Stimulated activated CD4-positive, alpha-beta T cell treated with anti-CD3 and anti-CD28 coated beads, Interleukin-15, amount 100 ng/mL, for 24 hours (primary cell): ENCODE measurements at regions not wholly inside any gene's neighbourhood (a gene's known extent, or its start where the extent isn't known, plus 50 kb on each side); places are given as distances from the start of the nearest gene placed in this dataset.

Experiments used
- DNase-seq: peaks from one replicate; pipeline ENCODE4 v3.0.0-alpha.2; 2020

DNA sequence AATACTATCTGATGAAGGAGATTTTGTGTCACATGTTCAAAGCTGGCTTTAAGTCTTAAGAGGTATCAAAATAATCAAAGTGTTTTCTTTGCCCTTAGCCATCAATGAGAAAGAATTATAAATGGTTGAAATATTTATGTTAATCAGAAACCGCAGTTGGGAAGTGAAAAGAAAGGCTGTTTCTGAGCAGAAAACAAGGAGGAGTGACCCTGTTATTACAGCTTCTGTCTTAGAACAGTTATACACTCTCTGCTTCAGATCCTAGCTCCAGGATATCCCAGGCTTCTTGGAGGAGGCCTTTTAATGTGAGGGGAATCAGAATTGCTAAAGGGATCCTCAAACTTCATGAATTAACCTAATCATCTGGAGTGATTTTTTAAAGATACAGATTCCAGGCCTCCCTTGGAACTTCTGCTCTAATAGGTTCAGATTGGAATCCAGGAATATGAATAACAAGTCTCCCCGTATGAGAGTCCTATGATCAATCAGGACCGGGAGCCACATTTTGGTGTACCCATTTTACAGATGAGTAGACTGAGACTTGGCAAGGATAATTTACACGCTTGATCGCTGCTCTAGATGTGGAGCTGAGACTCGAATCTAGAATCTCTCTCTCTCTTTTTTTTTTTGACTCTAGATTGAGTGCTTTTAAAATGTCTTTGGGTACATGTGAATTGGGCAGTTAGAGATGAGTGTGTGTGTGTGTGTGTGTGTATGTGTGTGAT lies 50.8 kb upstream of the JAG1 start:
- no peak for DNase-seq

DNA sequence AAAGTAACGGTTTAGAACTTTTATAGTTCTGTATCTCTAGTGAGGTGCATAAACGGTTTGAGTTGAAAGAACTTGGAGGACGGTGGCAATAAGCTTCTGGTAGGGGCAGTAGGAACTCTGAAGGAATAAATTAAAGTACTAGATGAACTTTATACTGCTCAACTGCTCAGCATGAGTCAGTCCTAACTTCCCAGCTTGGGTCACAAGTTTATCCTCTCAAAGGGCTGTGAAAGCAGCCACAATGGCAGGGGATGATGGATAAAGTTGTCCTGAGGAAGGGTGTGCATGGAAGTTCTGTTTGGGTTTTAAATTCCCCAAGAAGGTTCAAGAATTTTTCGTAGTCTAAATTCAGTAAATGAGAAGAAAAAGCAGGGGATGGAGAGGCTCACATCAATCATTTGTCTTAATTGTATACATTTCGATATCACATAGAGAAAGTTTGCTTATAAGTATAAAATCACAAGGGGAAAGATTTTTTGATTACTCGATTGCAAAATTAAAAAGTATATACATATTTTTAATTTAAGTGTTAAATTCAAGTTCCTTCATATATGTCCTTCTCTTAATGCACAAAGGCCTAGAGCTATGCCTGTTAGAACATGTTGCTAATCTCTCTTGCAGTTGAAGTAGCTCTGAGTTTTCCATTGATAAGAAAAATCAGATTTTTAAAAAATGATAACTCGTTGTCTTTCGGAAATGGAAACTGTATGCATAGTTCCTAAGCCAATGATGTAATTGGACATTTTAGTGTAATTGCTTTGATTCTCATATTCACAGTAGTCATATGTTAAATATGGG lies 55.3 kb upstream of the JAG1 start:
- DNase-seq = no peak

DNA sequence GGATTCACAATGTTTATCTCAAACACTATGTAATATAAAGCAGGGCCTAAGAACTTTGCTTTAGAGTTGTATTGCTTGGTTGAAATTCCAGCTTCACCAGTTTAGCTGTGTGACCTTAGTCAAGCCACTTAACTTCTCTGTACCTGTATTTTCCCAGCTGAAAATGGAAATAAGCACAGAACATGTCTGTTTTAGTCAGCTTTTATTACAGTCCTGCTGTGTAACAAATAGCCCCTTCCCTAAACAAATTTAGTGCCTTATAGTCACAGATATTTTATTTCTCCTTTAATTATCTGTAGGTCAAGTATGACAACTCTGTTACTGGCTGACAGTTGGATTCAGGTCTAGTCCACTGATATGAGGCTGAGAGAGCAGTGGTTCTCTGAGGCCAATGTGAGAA lies 56.0 kb upstream of the JAG1 start:
- DNase-seq = no peak

DNA sequence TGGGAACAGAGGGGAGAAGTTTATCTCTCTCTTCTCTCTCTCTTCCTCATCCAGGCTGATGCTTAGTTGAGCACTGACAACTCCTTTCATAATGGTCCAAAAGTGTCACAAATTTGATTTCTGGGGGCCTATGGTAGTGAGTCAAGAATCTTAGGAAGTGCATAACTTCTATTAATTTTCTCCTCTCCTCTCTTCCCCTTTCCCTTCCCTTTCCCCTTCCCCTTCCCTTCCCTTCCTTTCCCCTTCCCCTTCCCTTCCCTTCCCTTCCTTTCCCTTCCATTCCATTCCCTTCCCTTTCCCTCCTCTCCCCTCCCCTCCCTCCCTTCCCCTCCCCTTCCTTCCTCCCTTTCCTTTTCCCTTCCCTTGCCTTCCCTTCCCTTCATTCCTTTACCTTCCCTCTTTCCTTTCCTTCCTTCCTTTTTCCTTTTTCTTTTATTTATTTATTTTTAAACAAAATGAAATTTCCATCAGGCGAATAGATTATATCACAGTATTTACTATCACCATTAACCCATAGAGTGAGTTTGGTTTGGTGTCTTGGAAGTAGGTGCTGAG lies 56.9 kb upstream of the JAG1 start:
- DNase-seq = no peak

DNA sequence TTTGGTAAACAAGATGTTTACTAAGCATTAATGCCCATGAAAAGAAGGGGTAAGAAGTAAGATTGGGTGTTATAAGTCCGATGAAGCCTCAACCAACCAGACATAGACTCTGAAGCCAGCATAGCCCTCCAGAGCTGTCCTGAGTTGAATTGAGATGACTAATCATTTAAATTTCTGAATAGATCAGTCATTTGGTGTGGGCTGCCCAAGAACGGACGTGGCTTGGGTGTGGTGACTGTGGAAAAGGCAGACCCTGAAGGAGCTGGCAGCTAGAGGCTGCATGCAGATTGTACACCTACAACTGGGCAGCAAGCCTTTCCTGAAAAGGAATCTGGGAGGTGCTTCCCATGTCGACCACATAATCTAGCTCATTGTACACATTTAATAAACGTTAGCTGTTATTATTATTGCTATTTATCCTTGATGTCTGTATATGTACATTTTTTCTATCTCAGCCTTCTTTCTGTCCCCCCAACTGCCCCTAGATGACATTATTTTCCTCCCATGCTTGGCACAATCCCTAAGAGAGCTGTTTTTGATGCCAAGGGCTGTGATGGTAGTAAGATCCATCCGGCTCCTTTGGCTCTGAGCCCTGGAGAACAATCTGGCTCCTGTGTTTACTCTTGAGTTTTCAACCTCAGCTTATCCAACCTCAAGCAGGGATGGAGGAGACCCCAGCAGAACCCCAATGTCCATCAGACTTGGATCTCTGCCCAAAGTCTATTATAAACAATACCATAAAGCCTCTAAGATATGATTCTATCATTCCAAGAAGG lies 57.6 kb upstream of the JAG1 start:
- DNase-seq = no peak

DNA sequence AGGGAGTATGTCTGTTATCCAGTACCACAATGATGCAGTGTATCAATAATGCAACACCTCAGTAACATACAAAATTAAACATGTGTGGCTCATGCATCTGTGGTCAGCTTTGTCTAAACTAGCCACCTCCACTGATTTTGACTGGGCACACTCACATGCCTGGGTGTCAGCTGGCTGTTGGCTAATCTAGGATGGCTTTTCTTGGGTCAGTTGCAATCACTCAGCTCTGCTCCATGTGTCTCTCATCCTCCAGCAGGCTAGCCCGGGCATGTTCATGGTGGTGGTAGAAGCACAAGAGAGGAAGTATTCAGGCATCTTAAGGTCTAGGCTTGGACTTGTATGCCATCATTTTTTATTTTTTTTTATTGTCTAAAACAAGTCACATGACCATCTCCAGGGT lies 59.3 kb upstream of the JAG1 start:
- no peak for DNase-seq

DNA sequence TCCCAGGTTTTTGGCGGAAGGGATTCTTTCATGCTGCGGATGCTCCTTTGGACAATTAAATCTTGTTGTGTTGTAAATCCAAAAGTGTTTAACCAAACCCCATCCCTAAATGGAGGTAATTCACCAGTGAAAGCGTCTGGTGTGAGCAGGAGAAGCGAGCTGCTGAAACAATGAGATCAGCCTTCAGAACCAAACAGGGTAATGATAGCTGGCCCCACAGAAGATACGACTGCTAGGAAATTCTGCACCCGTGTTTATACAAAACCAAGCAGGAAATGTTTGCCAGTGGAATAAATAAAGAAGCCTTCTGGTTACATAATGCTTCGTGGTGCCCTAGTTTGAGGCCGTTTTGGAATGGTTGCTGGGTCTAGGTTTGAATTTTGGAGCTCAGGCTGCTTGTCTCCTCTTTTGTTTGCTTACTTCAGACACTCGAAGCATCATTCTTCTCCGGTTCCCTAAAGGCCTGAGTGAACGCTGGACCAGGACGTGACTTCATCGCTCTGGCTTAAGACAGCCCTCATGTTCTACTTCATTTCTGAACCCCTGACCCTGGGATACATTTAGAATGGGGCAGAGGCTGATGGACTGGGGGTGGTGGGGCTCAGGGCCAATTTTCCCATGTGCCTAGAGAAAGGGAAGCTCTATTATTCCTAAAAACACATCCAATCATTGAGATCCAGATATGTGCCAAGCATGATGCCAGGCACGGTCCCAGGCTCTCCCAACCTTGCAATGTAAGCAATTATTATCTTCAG lies 61.6 kb upstream of the JAG1 start:
- DNase-seq = no peak

DNA sequence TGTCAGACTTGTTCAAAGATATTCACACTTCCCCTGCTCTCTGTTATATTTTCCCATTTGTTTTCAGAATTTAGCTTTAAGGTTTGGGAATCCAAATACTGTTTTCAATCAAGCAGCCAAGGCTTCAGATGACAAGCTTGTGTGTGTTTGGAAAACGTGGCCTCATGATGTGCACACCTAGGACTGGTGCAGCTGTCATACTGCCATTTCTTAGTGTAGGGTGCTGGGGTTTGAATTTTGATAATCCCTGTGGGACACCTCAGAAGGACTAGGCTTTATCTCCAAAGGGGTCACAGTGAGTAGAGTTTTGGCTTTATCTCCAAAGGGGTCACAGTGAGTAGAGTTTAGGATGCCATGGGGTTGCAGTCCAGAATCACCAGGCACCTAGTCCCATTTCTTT lies 65.3 kb upstream of the JAG1 start:
- DNase-seq = no peak

DNA sequence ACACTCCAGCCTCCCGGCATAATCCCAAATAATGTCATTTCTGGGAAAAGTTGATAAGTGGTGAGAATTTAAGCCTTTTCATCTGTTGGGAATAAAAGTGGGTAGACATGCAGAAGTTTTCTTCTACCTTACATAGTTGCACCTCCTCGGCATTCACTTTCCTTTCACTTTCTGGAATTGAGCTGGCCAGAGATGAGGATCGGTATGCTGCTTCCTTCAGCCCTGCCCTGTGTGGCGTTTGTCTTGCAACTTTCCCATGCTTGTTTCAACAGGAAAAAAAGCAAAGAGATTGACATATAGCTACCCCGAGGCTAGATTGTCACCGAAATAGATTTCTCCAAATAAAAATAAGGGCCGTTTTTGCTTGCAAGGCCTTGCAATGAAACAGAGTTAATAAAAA lies 65.8 kb upstream of the JAG1 start:
- DNase-seq = no peak

DNA sequence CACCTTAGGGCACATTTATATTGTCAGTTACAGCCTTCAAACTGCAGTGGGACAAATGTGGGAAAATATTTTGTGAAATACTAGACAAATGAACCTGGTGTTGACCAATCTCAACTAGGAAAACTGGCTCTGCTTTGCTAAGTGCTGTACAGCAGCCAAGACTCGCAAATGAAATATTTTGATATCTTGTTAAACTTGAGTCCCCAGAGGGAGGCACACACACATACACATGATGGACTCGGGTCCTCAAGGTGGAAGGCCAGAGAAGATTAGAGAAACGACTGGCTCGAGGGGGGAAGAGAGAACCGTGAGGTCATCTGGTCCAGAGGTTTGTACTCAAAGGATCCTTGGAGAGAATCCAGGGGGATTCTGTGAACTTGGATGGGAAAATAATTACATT lies 67.3 kb upstream of the JAG1 start:
- DNase-seq = no peak

DNA sequence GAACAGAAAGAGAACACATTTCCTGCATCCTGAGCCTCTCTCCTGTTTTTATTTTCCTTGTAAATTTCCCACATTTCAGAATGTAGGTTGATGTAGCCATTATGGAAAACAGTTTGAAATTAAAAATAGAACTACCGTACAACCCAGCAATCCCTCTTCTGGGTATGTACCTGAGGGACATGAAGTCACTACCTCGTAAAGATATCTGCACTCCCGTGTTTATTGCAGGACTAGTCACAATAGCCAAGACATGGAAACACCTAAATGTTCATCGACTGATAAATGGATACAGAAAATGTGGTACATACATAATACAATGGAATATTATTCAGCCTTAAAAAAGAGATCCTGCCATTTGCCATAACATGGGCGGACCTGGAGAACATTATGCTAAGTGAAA lies 72.0 kb upstream of the JAG1 start:
- DNase-seq = no peak

DNA sequence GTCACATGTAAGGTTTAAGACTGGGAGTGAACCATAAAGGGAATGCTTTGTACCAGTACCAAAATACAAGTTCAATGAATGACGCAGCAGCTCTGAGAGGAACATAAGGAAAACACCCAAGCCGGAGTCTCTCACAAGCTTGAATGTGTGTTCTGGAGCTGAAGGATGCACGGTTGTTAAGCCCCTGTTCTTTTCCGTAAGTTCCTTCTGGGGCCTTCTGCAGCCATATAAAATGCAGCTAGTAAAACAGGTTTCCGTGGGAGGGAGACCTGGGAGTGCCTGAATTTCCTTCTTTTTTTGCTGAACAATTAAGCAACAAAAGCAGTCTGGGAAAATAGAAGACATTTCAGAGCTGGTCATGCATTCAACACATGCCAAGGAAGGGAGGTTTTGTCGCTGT lies 73.2 kb upstream of the JAG1 start:
- DNase-seq = no peak

DNA sequence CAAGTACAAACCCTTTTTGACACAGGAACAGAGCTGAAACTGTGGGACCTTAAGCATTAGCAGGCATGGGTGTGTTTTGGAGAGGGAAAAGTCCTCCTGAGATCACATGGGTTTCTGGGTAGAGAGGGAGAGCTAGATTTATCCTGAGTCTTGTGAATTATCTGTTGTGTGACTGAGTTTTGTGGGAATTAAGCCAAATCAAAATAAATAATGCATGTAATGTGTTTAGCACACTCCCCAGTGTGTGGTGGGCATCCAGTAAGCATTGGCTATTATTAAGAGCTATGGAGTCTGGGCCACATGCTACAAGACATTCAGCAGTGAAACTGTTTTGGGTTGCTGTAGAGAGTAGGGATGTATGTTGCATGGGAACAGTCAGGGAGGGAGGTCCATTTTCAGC lies 75.3 kb upstream of the JAG1 start:
- no peak for DNase-seq

DNA sequence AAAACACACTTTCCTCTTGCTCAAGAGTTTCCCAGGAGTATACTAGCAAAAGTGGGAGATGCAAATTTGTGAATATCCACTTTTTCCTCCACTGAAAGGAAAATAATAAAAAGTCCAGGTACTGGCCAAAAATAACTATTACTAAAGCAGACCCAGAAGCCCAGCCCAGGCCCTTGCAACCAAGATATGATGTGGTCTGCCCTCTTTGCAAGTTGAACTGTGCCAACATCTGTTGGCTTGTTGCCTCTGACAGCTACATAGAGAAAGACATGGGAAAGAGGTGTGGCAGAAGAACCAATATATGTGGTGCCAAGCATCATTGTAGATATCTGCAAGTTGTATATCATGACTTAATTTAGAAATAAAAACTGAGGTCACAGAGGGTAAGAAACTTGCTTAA lies 78.4 kb upstream of the JAG1 start:
- DNase-seq = no peak

DNA sequence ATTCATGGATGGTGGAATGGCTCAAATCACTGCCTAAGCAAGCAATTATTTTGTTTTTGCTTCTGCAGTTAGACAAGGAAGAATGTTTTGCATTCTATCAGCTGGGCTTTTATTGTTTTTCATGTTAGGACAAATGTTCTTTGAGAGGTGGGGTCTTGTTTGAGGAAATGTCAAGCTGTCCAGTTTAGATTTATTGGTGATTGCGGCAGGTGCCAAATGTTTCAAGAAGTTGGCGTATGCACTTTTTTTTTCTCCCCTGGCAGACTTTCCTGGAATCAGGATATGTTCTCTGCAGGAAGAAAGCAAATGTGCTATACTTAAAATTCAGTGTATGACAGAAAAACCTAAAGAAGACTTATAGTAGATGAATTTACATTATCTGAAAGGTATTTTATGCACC lies 81.0 kb upstream of the JAG1 start:
- no peak for DNase-seq

DNA sequence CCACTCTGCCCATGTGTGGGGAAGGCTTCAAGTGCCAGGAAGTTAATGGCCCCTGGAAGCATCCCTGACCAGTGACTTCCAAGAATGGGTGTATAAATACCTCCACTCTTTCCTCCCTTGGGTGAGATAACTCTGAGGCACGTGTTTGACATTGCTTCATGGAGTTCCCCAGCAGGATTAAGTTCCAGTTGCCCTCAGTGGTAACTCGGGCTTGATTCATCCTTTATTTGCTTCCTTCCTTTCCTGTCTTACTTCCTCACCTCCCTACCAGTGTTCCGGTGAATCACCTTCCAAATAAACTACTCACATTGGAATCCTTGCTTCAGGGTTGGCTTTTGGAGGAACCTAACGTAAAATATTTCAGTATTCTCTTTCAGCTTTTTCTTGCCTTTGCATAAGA lies 84.6 kb upstream of the JAG1 start:
- DNase-seq = no peak

DNA sequence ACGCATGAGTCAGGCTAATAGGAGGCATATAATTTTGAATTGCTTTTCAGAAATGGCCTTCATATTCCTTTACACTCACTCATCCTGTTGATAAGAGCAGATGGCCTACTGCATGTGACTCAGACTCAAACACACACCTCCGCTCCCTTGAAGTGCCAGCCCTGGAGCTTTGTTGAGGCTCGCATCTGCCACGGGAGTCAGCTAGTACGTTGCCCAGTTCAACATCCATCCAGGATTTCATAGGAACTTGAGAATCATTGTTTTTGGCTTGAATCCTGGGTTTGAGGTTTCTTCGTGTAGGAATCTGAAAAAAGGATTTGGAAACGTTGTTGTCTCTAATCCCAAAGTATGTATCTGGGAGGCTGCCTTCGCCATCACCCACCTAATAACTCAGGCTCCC lies 87.4 kb upstream of the JAG1 start:
- DNase-seq = no peak

DNA sequence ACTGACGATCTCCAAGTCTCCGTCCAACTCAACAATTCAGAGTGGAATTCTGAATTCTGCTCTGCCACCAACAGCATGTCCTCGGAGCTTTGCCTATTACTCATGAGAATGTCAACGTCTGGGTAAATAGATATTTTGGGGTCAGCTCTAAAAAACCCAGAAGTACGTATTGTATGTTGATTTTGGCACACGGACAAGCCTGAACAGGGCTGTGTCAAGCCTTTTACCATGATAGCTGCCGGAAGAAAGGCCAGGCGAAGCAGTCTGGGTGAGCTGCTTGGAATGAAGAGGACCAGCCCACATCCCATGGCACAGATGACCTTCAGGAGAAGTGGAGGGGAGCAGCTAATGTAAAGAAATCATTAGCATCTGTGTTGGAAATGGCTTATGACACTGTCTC lies 88.0 kb upstream of the JAG1 start:
- no peak for DNase-seq

DNA sequence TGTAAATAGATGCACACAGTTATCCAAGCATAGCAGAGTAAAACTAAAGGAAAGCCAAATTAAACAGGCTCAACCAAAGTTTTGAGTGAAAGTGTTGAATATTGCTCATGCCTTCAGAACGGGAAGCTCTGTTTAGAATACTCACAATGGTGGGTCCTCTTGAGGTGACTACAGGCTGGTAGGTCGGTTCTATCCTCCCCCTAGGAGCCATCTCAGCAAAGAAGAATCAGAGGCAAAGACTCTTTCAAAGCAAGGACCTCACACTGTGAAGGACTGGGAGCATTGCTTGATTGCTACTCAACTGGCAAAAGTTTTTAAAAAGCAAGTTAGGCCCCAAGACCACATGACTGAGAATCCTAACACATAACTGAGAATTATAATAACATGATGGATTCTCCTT lies 88.4 kb upstream of the JAG1 start:
- no peak for DNase-seq

DNA sequence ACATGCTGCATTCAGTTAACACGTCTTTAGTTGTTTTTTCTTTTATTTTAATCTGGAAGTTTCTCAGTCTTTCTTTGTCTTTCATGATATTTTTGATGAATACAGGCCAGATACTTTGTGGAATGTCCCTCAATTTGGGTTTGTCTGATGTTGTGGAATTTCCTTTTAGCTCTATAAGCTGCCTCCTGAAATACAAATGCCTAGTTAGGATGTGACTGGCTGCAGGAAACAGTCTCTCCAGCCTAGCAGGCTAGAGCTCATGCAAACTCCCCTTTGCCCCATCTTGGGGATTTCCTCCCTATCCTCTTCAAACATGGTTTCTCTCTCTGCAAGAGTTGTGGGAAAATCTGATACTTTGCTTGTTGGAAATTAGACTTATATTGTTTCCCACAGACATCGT lies 89.3 kb upstream of the JAG1 start:
- DNase-seq = no peak

DNA sequence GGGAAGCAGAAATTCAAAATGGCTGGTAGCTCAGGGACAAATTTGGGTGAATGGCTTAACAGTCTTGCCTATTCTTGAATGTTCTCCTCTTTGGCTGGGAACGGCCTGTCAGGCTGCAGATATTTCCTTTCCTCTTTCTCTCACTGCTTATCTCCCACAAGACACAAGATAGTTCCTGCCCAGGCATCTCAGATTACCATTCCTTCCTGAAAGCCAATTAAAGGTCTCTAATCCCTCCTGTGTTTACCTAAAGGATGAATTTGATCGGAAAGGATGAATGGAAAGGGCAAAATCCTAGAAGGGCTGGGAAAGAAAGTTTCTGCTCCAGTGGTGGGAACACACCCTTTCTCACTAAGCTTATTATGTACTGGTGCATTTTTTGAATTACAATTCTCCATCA lies 95.9 kb upstream of the JAG1 start:
- DNase-seq = no peak

DNA sequence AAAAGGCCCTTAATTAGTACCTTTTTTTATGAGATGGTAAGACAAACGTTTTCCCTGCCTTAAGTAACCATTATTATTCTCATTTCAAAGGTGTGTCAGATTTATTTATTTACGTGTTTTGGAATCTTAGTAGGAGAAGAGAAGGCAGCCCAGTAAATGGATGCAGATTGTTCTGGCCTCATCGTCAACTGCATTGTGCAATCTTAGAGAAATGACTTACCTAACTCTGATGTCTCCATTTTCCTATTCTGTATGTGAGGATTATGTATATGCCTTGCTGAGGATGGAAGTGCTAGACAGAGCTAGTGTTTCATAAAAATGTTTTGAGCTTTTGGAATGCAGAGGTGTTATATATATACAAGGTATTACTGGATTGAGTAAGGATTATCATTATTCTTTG lies 97.0 kb upstream of the JAG1 start:
- no peak for DNase-seq
